ENCODE measurements at regions not wholly inside any gene's neighbourhood (a gene's known extent, or its start where the extent isn't known, plus 50 kb on each side); places are given as distances from the start of the nearest gene placed in this dataset.

DNA sequence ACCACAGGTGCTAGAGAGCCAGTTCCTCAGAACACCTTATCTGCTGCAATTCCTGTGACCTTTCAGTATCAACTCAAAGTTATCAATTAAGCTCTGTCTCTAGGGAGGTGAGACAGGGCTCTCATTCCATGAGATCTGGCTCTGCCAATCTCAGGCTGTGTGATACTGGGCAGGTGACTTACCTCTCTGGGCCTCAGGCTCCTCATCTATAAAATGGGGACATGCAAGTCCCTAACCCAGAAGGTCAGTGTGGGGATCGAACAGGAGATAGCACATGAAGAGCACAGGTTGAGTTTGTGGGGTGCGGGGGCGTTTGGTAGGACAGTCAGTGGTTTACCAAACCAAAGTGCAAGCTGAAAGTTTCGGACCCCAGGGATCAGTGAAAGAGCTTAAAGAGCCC, 319.3 kb upstream of the CCL2 start:
- Mint-ChIP-seq H3K27ac (ENCODE audit: unreplicated experiment) (no peak overlapping the region), H3K9me3 (ENCODE audit: unreplicated experiment) (no peaks in the 10 kb centered on the region), H3K4me1 (ENCODE audit: unreplicated experiment) (peaks cover 36% of the 10 kb centered on the region), H3K4me3 (ENCODE audit: unreplicated experiment) (no peak overlapping the region), H3K27me3 (ENCODE audit: unreplicated experiment) (peaks cover 2% of the 10 kb centered on the region), H3K36me3 (ENCODE audit: low read depth, unreplicated experiment) (no peaks in the 10 kb centered on the region)
- TF ChIP-seq, protein P1, sequence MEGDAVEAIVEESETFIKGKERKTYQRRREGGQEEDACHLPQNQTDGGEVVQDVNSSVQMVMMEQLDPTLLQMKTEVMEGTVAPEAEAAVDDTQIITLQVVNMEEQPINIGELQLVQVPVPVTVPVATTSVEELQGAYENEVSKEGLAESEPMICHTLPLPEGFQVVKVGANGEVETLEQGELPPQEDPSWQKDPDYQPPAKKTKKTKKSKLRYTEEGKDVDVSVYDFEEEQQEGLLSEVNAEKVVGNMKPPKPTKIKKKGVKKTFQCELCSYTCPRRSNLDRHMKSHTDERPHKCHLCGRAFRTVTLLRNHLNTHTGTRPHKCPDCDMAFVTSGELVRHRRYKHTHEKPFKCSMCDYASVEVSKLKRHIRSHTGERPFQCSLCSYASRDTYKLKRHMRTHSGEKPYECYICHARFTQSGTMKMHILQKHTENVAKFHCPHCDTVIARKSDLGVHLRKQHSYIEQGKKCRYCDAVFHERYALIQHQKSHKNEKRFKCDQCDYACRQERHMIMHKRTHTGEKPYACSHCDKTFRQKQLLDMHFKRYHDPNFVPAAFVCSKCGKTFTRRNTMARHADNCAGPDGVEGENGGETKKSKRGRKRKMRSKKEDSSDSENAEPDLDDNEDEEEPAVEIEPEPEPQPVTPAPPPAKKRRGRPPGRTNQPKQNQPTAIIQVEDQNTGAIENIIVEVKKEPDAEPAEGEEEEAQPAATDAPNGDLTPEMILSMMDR (IDR thresholded peaks at IDR 0.05; ENCODE audit: unreplicated experiment): no peak
- no peak for DNase-seq (ENCODE audit: low spot score)

DNA sequence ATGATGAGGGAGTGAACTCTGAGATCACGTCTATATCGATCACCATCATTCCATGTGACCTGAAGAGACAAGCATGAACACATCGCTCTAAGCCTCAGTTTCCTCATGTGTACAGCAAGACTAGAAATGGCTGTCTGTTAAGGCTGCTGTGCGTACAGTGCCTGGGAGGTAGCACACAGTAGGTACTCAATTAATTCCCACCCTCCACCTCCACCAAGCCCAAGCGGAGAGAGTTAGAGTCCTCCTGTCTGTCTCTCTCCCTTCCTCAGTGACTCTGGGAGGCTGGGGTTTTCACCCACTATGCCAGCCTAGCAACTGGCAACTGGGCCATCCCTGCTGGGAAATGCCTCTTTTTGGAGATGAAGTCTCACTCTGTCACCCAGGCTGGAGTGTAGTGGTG, 318.3 kb upstream of the CCL2 start:
- Mint-ChIP-seq H3K27me3 (ENCODE audit: unreplicated experiment) (no peaks in the 10 kb centered on the region), H3K36me3 (ENCODE audit: low read depth, unreplicated experiment) (no peaks in the 10 kb centered on the region), H3K4me1 (ENCODE audit: unreplicated experiment) (peaks cover 38% of the 10 kb centered on the region), H3K27ac (ENCODE audit: unreplicated experiment) (no peak overlapping the region), H3K4me3 (ENCODE audit: unreplicated experiment) (no peak overlapping the region), H3K9me3 (ENCODE audit: unreplicated experiment) (no peaks in the 10 kb centered on the region)
- TF ChIP-seq, protein P1 (IDR thresholded peaks at IDR 0.05; ENCODE audit: unreplicated experiment): no peak
- no peak for DNase-seq (ENCODE audit: low spot score)

DNA sequence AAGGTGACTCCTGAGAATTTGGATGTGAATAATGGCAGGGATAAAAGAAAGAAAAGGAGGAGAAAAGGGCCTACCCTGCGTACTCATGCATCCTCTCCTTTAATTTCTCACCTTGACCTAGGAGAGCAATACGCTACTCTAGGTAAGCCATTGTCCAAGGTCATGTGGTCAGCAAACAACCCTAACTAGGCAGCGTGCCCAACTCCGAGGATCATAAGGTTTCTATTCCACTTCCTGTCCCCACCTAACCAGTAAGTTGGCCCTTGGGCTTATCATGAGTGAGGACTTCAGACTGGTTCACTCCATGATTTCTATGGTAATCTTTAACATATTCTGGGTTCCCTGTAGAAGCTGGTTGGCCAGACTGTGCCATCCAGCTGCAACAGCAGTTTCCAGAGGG, 315.1 kb upstream of the CCL2 start:
- Mint-ChIP-seq H3K36me3 (ENCODE audit: low read depth, unreplicated experiment) (no peaks in the 10 kb centered on the region), H3K27ac (ENCODE audit: unreplicated experiment) (no peak overlapping the region), H3K4me3 (ENCODE audit: unreplicated experiment) (no peak overlapping the region), H3K9me3 (ENCODE audit: unreplicated experiment) (no peaks in the 10 kb centered on the region), H3K27me3 (ENCODE audit: unreplicated experiment) (no peaks in the 10 kb centered on the region), H3K4me1 (ENCODE audit: unreplicated experiment) (peaks cover 19% of the 10 kb centered on the region)
- TF ChIP-seq, protein P1 (IDR thresholded peaks at IDR 0.05; ENCODE audit: unreplicated experiment): no peak
- no peak for DNase-seq (ENCODE audit: low spot score)

DNA sequence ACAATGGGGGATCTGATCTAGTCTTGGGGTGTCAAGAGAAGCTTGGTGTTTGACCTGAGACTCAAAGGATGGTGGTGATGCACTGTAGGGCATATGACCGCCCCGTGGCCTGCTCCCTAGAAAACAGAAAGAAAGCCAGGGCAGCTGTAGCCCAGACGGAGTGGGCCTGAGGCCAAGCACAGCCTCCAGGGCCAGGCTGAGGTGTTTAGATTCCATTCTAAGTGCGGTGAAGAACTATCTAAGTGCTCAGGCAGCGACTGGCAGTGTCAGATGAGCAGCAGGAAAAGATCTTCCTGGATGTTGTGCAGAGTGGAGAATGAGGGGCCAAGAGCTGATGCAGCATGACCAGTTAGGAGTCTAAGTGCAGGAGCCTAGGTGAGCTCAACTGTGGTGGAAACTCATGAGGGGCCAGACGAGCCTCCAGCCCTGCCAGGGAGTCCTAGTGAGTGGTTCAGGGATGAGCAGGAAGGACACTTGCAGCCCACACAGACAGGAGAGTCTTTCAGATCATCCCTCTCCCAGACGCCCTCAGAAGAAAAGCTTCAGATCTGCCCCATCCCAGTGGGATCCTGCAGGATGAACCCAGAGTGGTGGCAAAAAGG, 314.2 kb upstream of the CCL2 start:
- TF ChIP-seq, protein P1 (IDR thresholded peaks at IDR 0.05; ENCODE audit: unreplicated experiment): no peak
- Mint-ChIP-seq H3K4me1 (ENCODE audit: unreplicated experiment) (peaks cover 19% of the 10 kb centered on the region), H3K36me3 (ENCODE audit: low read depth, unreplicated experiment) (no peaks in the 10 kb centered on the region), H3K27me3 (ENCODE audit: unreplicated experiment) (peaks cover 1% of the 10 kb centered on the region), H3K27ac (ENCODE audit: unreplicated experiment) (no peak overlapping the region), H3K4me3 (ENCODE audit: unreplicated experiment) (no peak overlapping the region), H3K9me3 (ENCODE audit: unreplicated experiment) (no peaks in the 10 kb centered on the region)
- no peak for DNase-seq (ENCODE audit: low spot score)

DNA sequence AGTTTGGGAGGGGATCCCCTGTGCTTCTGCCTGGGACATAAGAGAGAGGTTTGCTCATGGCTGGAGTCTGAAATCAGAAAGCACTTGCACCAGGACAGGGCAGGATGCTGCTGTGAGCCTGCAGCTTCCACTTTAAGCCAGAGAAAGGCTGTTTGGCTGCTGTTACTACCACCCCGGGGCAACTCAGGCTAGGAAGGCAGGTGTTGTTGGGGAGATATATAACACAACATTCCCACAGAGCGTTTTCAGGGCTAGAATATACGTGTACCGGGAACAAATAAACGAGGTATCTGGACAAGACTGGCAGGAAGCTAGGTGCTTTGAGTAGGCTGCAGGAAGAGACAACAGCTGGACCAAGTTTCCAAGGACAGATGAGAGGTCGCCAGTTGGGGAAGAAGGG, 313.3 kb upstream of the CCL2 start:
- H3K27me3 Mint-ChIP-seq (ENCODE audit: unreplicated experiment): peaks cover 1% of the 10 kb centered on the region
- TF ChIP-seq, protein P1 (IDR thresholded peaks at IDR 0.05; ENCODE audit: unreplicated experiment): no peak
- peaks cover 19% of the 10 kb centered on the region for H3K4me1 Mint-ChIP-seq (ENCODE audit: unreplicated experiment)
- DNase-seq (ENCODE audit: low spot score): no peak
- no peak overlapping the region for H3K4me3 Mint-ChIP-seq (ENCODE audit: unreplicated experiment)
- no peaks in the 10 kb centered on the region for H3K36me3 Mint-ChIP-seq (ENCODE audit: low read depth, unreplicated experiment)
- H3K9me3 Mint-ChIP-seq (ENCODE audit: unreplicated experiment): no peaks in the 10 kb centered on the region
- H3K27ac Mint-ChIP-seq (ENCODE audit: unreplicated experiment): no peak overlapping the region
